ENCODE measurements at regions not wholly inside any gene's neighbourhood (a gene's known extent, or its start where the extent isn't known, plus 50 kb on each side); places are given as distances from the start of the nearest gene placed in this dataset.

DNA sequence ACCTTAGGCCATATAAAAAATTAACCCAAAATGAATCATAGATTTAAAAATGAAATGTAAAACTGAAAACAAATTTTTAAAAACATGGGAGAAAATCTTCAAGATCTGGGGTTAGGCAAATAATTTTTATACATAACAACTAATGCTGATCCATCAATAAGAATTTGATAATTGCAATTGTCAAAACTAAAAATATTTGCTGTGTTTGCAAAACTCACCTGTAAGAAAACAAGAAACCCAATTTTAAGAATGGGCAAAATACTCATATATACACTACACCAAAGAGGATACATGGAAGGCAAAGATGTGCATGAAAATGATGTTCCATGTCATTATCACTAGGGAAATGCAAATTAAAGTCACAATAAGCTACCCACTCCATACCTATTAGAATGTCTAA is 194.8 kb upstream of the NRP1 start:
- no peak for DNase-seq

DNA sequence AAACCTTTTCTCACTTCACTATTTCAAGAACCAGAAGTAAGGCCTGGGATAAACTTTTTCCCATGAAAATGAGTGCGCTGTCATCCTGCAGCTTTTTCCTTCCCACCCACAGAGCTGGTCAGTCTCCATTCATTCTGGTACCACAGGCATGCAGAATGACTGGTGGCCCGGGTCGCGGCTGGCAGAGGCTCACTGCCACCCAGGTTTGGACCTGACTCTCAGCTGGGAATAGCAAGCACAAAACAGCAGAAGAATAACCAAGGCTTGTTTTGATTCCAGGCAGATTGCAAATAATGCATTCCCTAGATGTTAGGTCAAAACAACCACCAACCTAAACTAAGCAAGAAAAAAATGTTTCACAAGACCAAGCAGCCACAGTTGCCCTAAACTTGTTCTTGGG is 190.5 kb upstream of the NRP1 start:
- no peak for DNase-seq

- DNase-seq: no peak
Observed at GRCh38 chr10:33524041-33524440, 189.6 kb upstream of the NRP1 start.

- no peak for DNase-seq
Observed at GRCh38 chr10:33523236-33523792, 188.8 kb upstream of the NRP1 start.

DNA sequence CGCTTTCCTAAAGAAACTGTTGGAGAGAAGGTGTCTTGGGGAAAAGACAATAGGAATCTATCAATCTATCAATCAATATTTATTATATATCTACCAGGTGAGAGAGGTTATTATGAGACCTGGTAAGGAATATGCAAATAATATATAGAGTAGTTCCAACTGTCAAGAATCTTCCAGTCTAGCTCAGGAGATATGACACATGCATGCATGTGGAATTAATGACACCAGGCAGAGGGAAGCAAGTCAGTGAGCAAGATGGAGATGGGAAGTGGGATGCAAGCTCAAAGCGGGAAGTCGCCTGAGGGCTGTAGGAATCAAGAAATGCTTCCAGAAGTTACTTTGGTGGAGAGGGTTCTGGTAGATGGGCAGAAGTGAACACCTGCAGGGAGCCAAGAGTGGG is 187.4 kb upstream of the NRP1 start:
- no peak for DNase-seq

- DNase-seq: no peak
Observed at GRCh38 chr10:33521062-33521461, 186.6 kb upstream of the NRP1 start.

DNA sequence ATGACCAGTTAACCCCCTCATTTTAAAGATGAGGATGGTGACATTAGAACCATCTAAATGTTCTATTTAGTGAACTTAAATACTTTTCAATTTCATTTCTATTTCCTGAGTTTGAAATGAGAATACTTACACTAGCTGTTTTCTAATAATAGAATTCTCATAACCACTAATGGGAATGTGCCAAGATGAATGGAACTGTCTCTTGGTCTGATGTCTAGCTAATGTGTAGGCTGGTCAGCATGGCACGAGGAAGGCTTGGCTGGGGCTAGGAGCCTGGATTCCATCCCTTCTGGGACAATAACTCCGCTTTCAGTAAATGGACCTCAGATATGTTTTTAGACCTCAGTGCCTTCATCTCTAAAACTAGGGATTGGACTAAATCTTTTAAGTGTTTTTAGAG is 185.8 kb upstream of the NRP1 start:
- no peak for DNase-seq

- no peak for DNase-seq
Observed at GRCh38 chr10:33519130-33519860, 184.8 kb upstream of the NRP1 start.

DNA sequence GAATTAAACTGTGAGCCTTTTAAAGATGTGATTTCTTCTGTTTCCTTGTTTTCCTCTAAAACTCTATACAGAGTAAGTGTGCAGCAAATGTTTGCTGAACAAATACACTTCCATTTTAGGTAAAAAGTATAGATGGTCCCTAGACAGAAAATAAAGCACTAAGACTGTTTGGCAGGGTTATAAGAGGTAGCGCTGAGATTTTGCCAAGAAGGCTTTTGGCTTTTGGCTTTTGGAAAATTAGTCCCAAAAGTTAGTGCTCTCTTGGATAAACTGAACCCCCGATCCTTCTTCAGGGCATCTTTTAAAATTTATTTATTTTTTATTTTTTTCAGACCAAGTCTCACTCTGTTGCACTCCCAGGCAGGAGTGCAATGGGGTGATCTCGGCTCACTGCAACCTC is 175.7 kb upstream of the NRP1 start:
- DNase-seq: no peak

- no peak for DNase-seq
Observed at GRCh38 chr10:33509231-33509831, 174.9 kb upstream of the NRP1 start.

- DNase-seq: no peak
Observed at GRCh38 chr10:33507662-33508425, 173.4 kb upstream of the NRP1 start.

DNA sequence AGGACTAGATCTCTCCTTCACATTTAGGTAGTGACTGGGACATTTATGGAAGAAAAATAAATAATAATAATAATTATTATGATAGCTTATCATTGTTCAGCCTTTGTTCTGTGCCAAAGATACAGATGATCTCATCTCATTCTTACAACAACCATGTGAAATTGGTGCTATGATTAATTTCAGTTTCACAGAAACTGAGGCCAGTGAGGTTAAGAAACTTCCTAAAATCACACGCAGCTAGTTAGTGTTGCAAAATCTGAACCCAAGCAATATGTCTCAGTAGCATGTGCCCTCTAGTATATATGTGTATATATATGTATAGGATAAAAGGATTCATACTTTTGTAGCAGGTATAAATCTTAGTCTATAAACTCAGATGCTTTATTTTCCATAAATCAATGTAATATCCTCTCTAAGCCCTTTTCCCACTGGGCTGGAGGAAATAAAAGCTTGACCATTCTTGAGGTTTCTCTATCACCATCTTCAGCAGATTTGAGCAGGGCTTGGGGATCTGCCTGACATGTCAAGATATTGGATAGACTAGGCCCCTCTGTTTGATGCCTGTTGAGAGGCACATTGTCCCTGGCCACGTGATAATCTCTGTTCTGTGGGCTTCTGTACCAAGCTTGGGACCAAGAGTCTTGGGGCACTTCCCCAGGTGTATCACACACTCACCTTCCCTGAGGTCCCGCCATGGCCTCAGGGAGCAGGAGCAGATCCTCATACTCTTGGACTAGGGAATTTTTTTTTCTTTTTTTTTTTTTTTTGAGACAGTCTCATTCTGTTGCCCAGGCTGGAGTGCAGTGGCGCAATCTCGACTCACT is 172.6 kb upstream of the NRP1 start:
- DNase-seq: no peak

- DNase-seq: no peak
Observed at GRCh38 chr10:33506391-33506790, 171.9 kb upstream of the NRP1 start.

- no peak for DNase-seq
Observed at GRCh38 chr10:33501161-33501560, 166.7 kb upstream of the NRP1 start.

GRCh38 chr10:33498391-33498891 is 164.0 kb upstream of the NRP1 start:
- DNase-seq: no peak

DNA sequence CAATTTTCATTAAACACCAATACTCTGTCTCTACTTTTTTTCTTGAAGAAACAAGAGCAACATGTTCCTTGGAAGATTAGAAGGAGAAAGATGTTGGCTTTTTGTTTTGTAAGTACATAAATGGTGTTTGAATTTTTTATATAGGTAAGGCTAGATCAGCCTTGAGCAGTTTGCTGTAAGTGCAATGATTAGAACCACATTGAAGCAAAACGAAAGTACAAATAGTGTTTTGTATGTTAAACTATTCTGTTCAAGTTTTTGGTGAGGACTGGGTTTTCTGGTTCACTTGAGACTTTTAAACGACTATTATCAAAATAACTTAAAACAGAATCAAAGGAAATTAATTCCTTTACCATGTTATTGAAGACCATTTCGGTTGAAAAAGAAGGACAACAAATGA is 162.9 kb upstream of the NRP1 start:
- DNase-seq: no peak

DNA sequence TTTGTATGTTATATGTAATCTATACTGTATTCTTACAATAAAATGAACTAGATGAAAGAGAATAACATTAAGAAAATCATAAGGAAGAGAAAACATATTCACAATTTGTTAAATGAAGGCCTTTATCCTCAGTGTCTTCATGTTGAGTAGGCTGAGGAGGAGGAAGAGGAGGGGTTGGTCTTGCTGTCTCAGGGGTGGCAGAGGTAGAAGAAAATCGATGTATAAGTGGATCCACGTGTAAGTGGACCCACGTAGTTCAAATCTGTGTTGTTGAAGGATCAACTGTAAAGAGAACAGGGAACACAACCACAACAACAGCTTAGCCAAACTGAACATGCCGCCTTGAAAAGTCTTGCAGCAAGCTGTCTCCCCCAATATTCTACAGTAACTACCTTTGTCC is 161.6 kb upstream of the NRP1 start:
- DNase-seq: no peak

DNA sequence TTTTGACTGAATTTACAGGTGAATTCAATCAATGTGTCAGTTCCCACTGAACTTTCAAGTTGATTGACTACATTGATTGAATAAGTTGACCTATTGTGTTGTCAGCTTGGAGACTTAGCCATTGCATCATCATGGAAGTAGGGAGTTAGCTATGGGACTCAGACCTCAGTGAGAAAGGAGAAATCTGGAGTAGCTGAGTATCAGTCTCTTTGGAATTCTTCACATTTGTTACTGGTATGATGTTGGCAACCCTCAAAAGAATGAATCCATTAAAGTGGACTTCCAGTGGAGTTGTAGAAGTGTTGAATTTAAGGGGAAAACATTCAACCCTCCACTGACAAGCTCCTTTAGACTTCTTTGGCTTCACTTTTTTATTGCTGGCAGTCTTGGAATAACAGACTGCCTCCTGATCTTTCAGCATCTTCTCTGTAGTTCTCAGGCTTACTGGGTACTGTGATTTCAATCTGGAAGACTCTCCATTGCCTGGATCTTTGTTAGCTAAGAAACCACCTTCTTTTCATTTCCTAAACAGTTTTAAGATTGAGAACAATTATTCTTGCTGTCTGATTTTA is 160.3 kb upstream of the NRP1 start:
- no peak for DNase-seq

GRCh38 chr10:33493978-33494377 is 159.5 kb upstream of the NRP1 start:
- no peak for DNase-seq

- no peak for DNase-seq
Observed at GRCh38 chr10:33493497-33493896, 159.0 kb upstream of the NRP1 start.

DNA sequence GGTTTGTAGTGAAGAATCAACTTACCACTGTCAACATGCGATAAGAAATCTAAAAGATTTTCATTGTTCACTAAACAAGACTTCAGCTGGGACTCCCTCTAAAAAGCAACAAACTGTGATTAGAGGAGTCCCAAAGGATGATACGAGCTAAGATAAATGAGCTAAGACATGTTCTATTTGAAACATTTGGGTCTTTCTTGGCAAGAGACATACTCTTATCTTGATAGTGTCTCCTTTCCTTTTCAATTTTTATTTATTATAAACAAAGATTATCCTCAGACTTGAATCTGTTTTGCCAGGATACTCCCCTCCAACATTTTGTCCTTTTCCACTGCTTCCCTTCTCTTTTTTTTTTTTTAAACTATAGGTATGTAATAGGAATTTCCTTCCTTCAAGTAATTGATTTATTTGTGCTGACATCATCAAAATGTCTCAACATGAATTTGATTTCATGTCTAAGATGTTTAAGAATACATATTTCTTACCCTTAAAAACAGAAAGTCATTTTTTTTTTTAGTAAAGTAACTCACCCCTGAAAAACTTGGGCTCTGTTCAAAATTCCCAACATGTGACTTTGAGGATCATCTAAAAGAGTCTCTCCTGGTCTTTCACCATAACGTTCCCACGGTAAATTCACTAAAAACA is 158.4 kb upstream of the NRP1 start:
- DNase-seq: no peak

Measured in NCI-H524 treated with DMSO at 0.1 percent for 48 hours (cell line).